GM12878 (cell line): ENCODE measurements at regions not wholly inside any gene's neighbourhood (a gene's known extent, or its start where the extent isn't known, plus 50 kb on each side); places are given as distances from the start of the nearest gene placed in this dataset.

Source experiments
- ATAC-seq: fragments of 200-7000 bp; cut with Tn5 transposase; 3 replicates; pipeline ENCODE4 v1.9.1; 2020; ENCODE audit warnings: mild to moderate bottlenecking, moderate library complexity
- BruUV-seq: library from RNA; stranded (reverse); fragments of 400-500 nt; replicated peaks from 2 replicates; lab custom pipeline; 2021; lab: Mats Ljungman, UMichigan
- CTCF ChIA-PET: fragments of 300-600 bp; sonication (Branson Sonifier 250); formaldehyde crosslinking; extraction: SDS; loops from one replicate; lab custom pipeline; 2021; ENCODE audit warnings: inconsistent platforms; lab: Yijun Ruan, JAX
- POLR2A ChIA-PET: fragments of 350-600 bp; formaldehyde crosslinking; extraction: SDS; loops from one replicate; lab custom pipeline; 2021; ENCODE audit warnings: inconsistent platforms; lab: Charles Lee
- RAD21 ChIA-PET: fragments of 300-600 bp; sonication (Branson Sonifier 250); formaldehyde crosslinking; loops from one replicate; lab custom pipeline; 2023; ENCODE audit warnings: antibody characterized with exemption; ENCODE audit not compliant: unreplicated experiment; lab: Charles Lee
- SMC1A ChIA-PET: fragments of 300-600 bp; sonication (Branson Sonifier 250); formaldehyde crosslinking; loops from one replicate; lab custom pipeline; 2023; ENCODE audit not compliant: unreplicated experiment, uncharacterized antibody; lab: Charles Lee
- DNase-seq: peaks from one replicate; pipeline ENCODE4 v3.0.0-alpha.2; 2011; ENCODE audit warnings: low read depth, low spot score
- FAIRE-seq: peaks from 3 replicates; lab custom pipeline; 2011; peaks lifted over from hg19 to GRCh38; lab: Jason Lieb, UNC
- H2AFZ ChIP-seq: 2 replicates; pipeline ENCODE4 v1.6.0; 2011; ENCODE audit warnings: low read depth, low read length, control low read depth; ENCODE audit not compliant: control insufficient read depth
- H3K27ac ChIP-seq: 2 replicates; pipeline ENCODE4 v1.5.1; 2011; ENCODE audit warnings: control low read depth; ENCODE audit not compliant: control insufficient read depth, insufficient read depth
- H3K27me3 ChIP-seq, 2 experiments: replicated peaks in 1 of 2; 2 replicates each; pipeline versions ENCODE4 v1.6.0 to v1.6.1; 2011; ENCODE audit warnings: low read length in 1 of 2; ENCODE audit not compliant: control insufficient read depth in 2 of 2, insufficient read depth in 2 of 2
- H3K36me3 ChIP-seq, 2 experiments: 2 replicates each; pipeline ENCODE4 v1.5.1; 2011; ENCODE audit warnings: low read length in 1 of 2; ENCODE audit not compliant: control insufficient read depth in 2 of 2, insufficient read depth in 2 of 2
- H3K4me1 ChIP-seq: 2 replicates; pipeline ENCODE4 v1.6.1; 2011; ENCODE audit warnings: mild to moderate bottlenecking, low read length, moderate library complexity, mixed read lengths; ENCODE audit not compliant: control insufficient read depth, insufficient read depth
- H3K4me2 ChIP-seq: 2 replicates; pipeline ENCODE4 v1.6.0; 2011; ENCODE audit warnings: control low read depth; ENCODE audit not compliant: control insufficient read depth, insufficient read depth
- H3K4me3 ChIP-seq: fragments of 200-600 bp; sonication (generic); 2 replicates; pipeline ENCODE4 v1.5.1; 2016
- H3K79me2 ChIP-seq: 2 replicates; pipeline ENCODE4 v1.6.0; 2011; ENCODE audit warnings: low read length; ENCODE audit not compliant: control insufficient read depth, insufficient read depth
- H3K9ac ChIP-seq: 2 replicates; pipeline ENCODE4 v1.8.0; 2011; ENCODE audit warnings: low read length, control low read depth, mixed read lengths; ENCODE audit not compliant: control insufficient read depth, insufficient read depth
- H3K9me3 ChIP-seq: replicated peaks from 3 replicates; pipeline ENCODE4 v1.5.1; 2011; ENCODE audit warnings: mild to moderate bottlenecking, low read length; ENCODE audit not compliant: control insufficient read depth, insufficient read depth
- H4K20me1 ChIP-seq: 2 replicates; pipeline ENCODE4 v1.6.0; 2011; ENCODE audit not compliant: control insufficient read depth, insufficient read depth
- ATF3 ChIP-seq: IDR thresholded peaks from 2 replicates; pipeline ENCODE4 v1.6.1; 2011; ENCODE audit warnings: low read depth, mild to moderate bottlenecking, low read length, moderate library complexity, borderline replicate concordance; ENCODE audit errors: extremely low read depth
- BMI1 ChIP-seq: fragments of 450-650 bp; IDR thresholded peaks from 2 replicates; pipeline ENCODE4 v1.6.1; 2016; ENCODE audit warnings: mild to moderate bottlenecking, moderate library complexity, borderline replicate concordance
- CBFB ChIP-seq: IDR thresholded peaks from 2 replicates; pipeline ENCODE4 v1.6.1; 2016; ENCODE audit warnings: antibody characterized with exemption, low read depth
- CBX3 ChIP-seq: fragments of 200-600 bp; sonication (generic); IDR thresholded peaks from 2 replicates; pipeline ENCODE4 v1.6.1; 2016; ENCODE audit warnings: low read depth, borderline replicate concordance
- ESRRA ChIP-seq: IDR thresholded peaks from 2 replicates; pipeline ENCODE4 v1.6.1; 2012; ENCODE audit warnings: mild to moderate bottlenecking, low read length, improper control_type of control experiment
- FOXK2 ChIP-seq: fragments of 450-650 bp; IDR thresholded peaks from 2 replicates; pipeline ENCODE4 v1.6.1; 2017; ENCODE audit warnings: mild to moderate bottlenecking, moderate library complexity
- HSF1 ChIP-seq: fragments of 150-350 bp; IDR thresholded peaks from 2 replicates; pipeline ENCODE4 v1.6.1; 2014; ENCODE audit warnings: mild to moderate bottlenecking, low read depth, low read length
- MEF2B ChIP-seq: fragments of 450-650 bp; IDR thresholded peaks from 2 replicates; pipeline ENCODE4 v1.6.1; 2018; ENCODE audit warnings: mild to moderate bottlenecking, moderate library complexity; ENCODE audit not compliant: partially characterized antibody, poor library complexity, severe bottlenecking
- POU2F2 ChIP-seq: IDR thresholded peaks from 3 replicates; pipeline ENCODE4 v1.6.1; 2011; ENCODE audit warnings: low read depth, mild to moderate bottlenecking, low read length, borderline replicate concordance
- SMAD1 ChIP-seq: fragments of 450-650 bp; IDR thresholded peaks from 2 replicates; pipeline ENCODE4 v1.6.1; 2018; ENCODE audit warnings: mild to moderate bottlenecking, low read depth; ENCODE audit not compliant: partially characterized antibody
- STAT3 ChIP-seq: IDR thresholded peaks from 2 replicates; pipeline ENCODE4 v1.6.1; 2011; ENCODE audit warnings: low read depth, low read length, improper control_type of control experiment
- WRNIP1 ChIP-seq: IDR thresholded peaks from 2 replicates; pipeline ENCODE4 v1.6.1; 2011; ENCODE audit warnings: low read depth, low read length, improper control_type of control experiment, borderline replicate concordance
- ZBED1 ChIP-seq: IDR thresholded peaks from 2 replicates; pipeline ENCODE4 v1.6.1; 2016; ENCODE audit warnings: borderline replicate concordance
- ZBTB4 ChIP-seq: fragments of 450-650 bp; formaldehyde crosslinking; IDR thresholded peaks from 2 replicates; pipeline ENCODE4 v1.4.0; 2022; ENCODE audit warnings: mild to moderate bottlenecking, moderate library complexity
- WGBS: methylation state at CpG from one replicate; pipeline ENCODE4 v1.1.6; 2016; ENCODE audit warnings: low lambda C conversion rate; ENCODE audit not compliant: insufficient replicate concordance, insufficient coverage; ENCODE audit errors: missing lambda C conversion rate; 5-methylcytosine and 5-hydroxymethylcytosine counted together
- in situ Hi-C: fragments of 300-500 bp; cut with MboI; formaldehyde crosslinking; loops from 9 replicates; pipeline ENCODE4 v1.14.3; 2018; ENCODE audit warnings: mixed read lengths
- intact Hi-C: fragments of 100-400 bp; cut with micrococcal nuclease; formaldehyde crosslinking; loops from one replicate; pipeline ENCODE4 v1.14.2; 2022; ENCODE audit not compliant: unreplicated experiment
- TF ChIP-seq, protein P1 (sequence below): fragments of 450-650 bp; IDR thresholded peaks from 2 replicates; pipeline ENCODE4 v1.6.1; 2017; ENCODE audit warnings: mild to moderate bottlenecking, moderate library complexity

DNA sequence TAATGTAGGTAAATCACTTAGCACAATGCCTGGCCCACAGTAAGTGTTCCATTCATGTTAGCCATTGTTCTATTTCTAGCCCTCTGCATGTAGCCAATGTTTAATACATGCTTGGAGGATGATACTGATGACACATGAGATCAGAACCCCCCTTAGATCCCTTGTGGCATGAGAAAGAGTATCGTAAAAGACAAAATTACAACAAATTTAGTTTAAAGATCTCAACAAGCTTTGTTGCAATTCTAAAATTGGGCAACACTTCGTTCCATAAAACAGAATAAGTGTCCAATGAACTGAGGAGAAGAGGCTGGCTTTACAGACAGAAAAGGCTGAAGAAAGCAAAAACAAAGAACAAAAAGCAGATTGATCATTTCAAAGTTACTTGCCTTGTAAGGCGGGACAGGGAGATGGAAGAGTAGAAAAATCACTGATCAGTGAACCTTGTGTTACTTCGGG is 148.7 kb upstream of the SLC1A4 start:
- RAD21 ChIA-PET = interaction anchor here (1.0 to 2.0 kb wide), 5 partner anchors 11 to 234 kb away, joined by 3 to 10 read pairs (median 6); no protein-coding TSS in a partner anchor
- H3K27ac ChIP-seq = peak overlapping the region; percentile 45
- POLR2A ChIA-PET = interaction anchor here (1.3 to 1.6 kb wide), 3 partner anchors 8 to 10 kb away, joined by 3 to 4 read pairs (median 3); no protein-coding TSS in a partner anchor
- ATAC-seq (peak; percentile 13; the same call in 2 of the 3 replicates), FAIRE-seq (no peak), DNase-seq (no peak)
- no peaks in the 10 kb centered on the region for H4K20me1 ChIP-seq
- intact Hi-C loops = no loop called here
- BruUV-seq = no TSS peak
- SMC1A ChIA-PET = interaction anchor here (1.0 to 3.9 kb wide), 7 partner anchors 8 to 194 kb away, joined by 3 to 21 read pairs (median 5); partner anchors contain the start of gene SERTAD2
- H3K27me3 ChIP-seq = no peaks in the 10 kb centered on the region
- no peak for TF ChIP-seq FOXK2
- no peak for TF ChIP-seq WRNIP1
- TF ChIP-seq SMAD1 = no peak
- TF ChIP-seq ZBED1 = no peak
- TF ChIP-seq HSF1 = no peak
- TF ChIP-seq MEF2B = no peak
- no peak for TF ChIP-seq STAT3
- TF ChIP-seq CBX3 = no peak
- no peak for TF ChIP-seq POU2F2
- no peak for TF ChIP-seq BMI1
- TF ChIP-seq CBFB = no peak
- no peak for TF ChIP-seq ATF3
- TF ChIP-seq ESRRA = no peak
- TF ChIP-seq ZBTB4 (CRISPR knock-in tag) = no peak
- TF ChIP-seq, protein P1, sequence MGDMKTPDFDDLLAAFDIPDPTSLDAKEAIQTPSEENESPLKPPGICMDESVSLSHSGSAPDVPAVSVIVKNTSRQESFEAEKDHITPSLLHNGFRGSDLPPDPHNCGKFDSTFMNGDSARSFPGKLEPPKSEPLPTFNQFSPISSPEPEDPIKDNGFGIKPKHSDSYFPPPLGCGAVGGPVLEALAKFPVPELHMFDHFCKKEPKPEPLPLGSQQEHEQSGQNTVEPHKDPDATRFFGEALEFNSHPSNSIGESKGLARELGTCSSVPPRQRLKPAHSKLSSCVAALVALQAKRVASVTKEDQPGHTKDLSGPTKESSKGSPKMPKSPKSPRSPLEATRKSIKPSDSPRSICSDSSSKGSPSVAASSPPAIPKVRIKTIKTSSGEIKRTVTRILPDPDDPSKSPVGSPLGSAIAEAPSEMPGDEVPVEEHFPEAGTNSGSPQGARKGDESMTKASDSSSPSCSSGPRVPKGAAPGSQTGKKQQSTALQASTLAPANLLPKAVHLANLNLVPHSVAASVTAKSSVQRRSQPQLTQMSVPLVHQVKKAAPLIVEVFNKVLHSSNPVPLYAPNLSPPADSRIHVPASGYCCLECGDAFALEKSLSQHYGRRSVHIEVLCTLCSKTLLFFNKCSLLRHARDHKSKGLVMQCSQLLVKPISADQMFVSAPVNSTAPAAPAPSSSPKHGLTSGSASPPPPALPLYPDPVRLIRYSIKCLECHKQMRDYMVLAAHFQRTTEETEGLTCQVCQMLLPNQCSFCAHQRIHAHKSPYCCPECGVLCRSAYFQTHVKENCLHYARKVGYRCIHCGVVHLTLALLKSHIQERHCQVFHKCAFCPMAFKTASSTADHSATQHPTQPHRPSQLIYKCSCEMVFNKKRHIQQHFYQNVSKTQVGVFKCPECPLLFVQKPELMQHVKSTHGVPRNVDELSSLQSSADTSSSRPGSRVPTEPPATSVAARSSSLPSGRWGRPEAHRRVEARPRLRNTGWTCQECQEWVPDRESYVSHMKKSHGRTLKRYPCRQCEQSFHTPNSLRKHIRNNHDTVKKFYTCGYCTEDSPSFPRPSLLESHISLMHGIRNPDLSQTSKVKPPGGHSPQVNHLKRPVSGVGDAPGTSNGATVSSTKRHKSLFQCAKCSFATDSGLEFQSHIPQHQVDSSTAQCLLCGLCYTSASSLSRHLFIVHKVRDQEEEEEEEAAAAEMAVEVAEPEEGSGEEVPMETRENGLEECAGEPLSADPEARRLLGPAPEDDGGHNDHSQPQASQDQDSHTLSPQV = no peak
- no peaks in the 10 kb centered on the region for H3K9me3 ChIP-seq
- in situ Hi-C loops = no loop called here
- H3K79me2 ChIP-seq = no peaks in the 10 kb centered on the region
- peaks cover 24% of the 10 kb centered on the region for H3K4me1 ChIP-seq
- WGBS = 79% methylated on average over 4 of the region's 4 CpGs
- H3K9ac ChIP-seq = no peak overlapping the region
- H2AFZ ChIP-seq = peak overlapping the region; percentile 71
- no peak overlapping the region for H3K4me3 ChIP-seq
- H3K4me2 ChIP-seq = 0 out of 2 replicates have a peak overlapping the region, but pooled peaks have one; percentile 9
- CTCF ChIA-PET = interaction anchor here (1.0 to 2.9 kb wide), 6 partner anchors 9 to 195 kb away, joined by 3 to 18 read pairs (median 4); no protein-coding TSS in a partner anchor
- H3K36me3 ChIP-seq = no peaks in the 10 kb centered on the region
